SK-N-SH (cell line): ENCODE measurements at regions not wholly inside any gene's neighbourhood (a gene's known extent, or its start where the extent isn't known, plus 50 kb on each side); places are given as distances from the start of the nearest gene placed in this dataset.

Experiments used
- CTCF ChIA-PET: fragments of 300-600, 350-600 bp; formaldehyde crosslinking; extraction: SDS; loops from one replicate; lab custom pipeline; 2021; lab: Yijun Ruan, JAX
- POLR2A ChIA-PET: fragments of 350-600 bp; sonication (Branson Sonifier 250); formaldehyde crosslinking; extraction: SDS; loops from one replicate; lab custom pipeline; 2020; ENCODE audit warnings: antibody characterized with exemption, inconsistent platforms; lab: Yijun Ruan, JAX
- DNase-seq: peaks from one replicate; pipeline ENCODE4 v3.0.0; 2012
- H2AFZ ChIP-seq: fragments of 200-600 bp; sonication (generic); 2 replicates; pipeline ENCODE4 v1.8.1; 2016; ENCODE audit warnings: antibody characterized with exemption, mild to moderate bottlenecking, low read depth
- H3F3A ChIP-seq: fragments of 200-600 bp; sonication (generic); replicated peaks from 2 replicates; pipeline ENCODE3; 2016; ENCODE audit warnings: antibody characterized with exemption, mild to moderate bottlenecking; ENCODE audit not compliant: insufficient read depth
- H3K27ac ChIP-seq, 2 experiments: fragments of 200-500 bp in 1 of 2; fragments of 200-600 bp in 1 of 2; sonication (Bioruptor generic) in 1 of 2; sonication (generic), shearing (Covaris generic) in 1 of 2; 2 replicates each; pipeline versions ENCODE4 v1.5.1 to v1.6.1; 2014 to 2016; ENCODE audit warnings: low read depth in 2 of 2, inconsistent platforms in 1 of 2, low read length in 1 of 2, mild to moderate bottlenecking in 1 of 2, mixed read lengths in 1 of 2
- H3K27me3 ChIP-seq: fragments of 200-600 bp; sonication (generic), shearing (Covaris generic); 2 replicates; pipeline ENCODE4 v1.6.1; 2016; ENCODE audit warnings: mixed run types; ENCODE audit not compliant: insufficient read depth
- H3K36me3 ChIP-seq, 2 experiments: fragments of 200-500 bp in 1 of 2; fragments of 200-600 bp in 1 of 2; sonication (Bioruptor generic) in 1 of 2; sonication (generic) in 1 of 2; replicated peaks in 1 of 2; 2 replicates each; pipeline versions ENCODE3 to v1.5.1; 2014 to 2016; ENCODE audit warnings: low read length in 1 of 2, mild to moderate bottlenecking in 1 of 2; ENCODE audit not compliant: insufficient read depth in 2 of 2, control insufficient read depth in 1 of 2
- H3K4me1 ChIP-seq, 2 experiments: fragments of 200-500 bp in 1 of 2; fragments of 200-600 bp in 1 of 2; sonication (Bioruptor generic) in 1 of 2; sonication (generic), shearing (Covaris generic) in 1 of 2; 2 replicates each; pipeline versions ENCODE4 v1.5.1 to v1.6.1; 2014 to 2016; ENCODE audit warnings: low read depth in 1 of 2, low read length in 1 of 2, mixed run types in 1 of 2; ENCODE audit not compliant: insufficient read depth in 2 of 2, control insufficient read depth in 1 of 2
- H3K4me2 ChIP-seq: fragments of 200-600 bp; sonication (generic), shearing (Covaris generic); 2 replicates; pipeline ENCODE4 v1.6.1; 2017; ENCODE audit warnings: mixed run types
- H3K4me3 ChIP-seq, 2 experiments: fragments of 200-500 bp in 1 of 2; fragments of 200-600 bp in 1 of 2; sonication (Bioruptor generic) in 1 of 2; sonication (generic), shearing (Covaris generic) in 1 of 2; 2 replicates each; pipeline versions ENCODE4 v1.5.1 to v1.8.1; 2014 to 2016; ENCODE audit warnings: low read depth in 2 of 2, inconsistent platforms in 1 of 2, low read length in 1 of 2, mild to moderate bottlenecking in 1 of 2, mixed read lengths in 1 of 2, moderate library complexity in 1 of 2
- H3K79me2 ChIP-seq: fragments of 200-600 bp; sonication (generic); 2 replicates; pipeline ENCODE4 v1.8.1; 2017; ENCODE audit warnings: mild to moderate bottlenecking; ENCODE audit not compliant: insufficient read depth
- H3K9ac ChIP-seq: fragments of 200-600 bp; sonication (generic); 2 replicates; pipeline ENCODE4 v1.6.1; 2017; ENCODE audit warnings: mixed run types
- H3K9me2 ChIP-seq: fragments of 200-600 bp; sonication (generic); 2 replicates; pipeline ENCODE4 v1.6.1; 2017; ENCODE audit warnings: mixed run types
- H3K9me3 ChIP-seq: fragments of 200-600 bp; sonication (generic); 2 replicates; pipeline ENCODE4 v1.6.1; 2017; ENCODE audit warnings: mixed run types, mild to moderate bottlenecking, moderate library complexity
- H4K20me1 ChIP-seq: fragments of 200-600 bp; sonication (generic); 2 replicates; pipeline ENCODE4 v1.6.1; 2017; ENCODE audit warnings: mild to moderate bottlenecking, mixed run types; ENCODE audit not compliant: insufficient read depth
- CHD2 ChIP-seq: fragments of 150-350 bp; IDR thresholded peaks from 2 replicates; pipeline ENCODE4 v1.6.1; 2018; ENCODE audit warnings: low read length; ENCODE audit not compliant: partially characterized antibody
- ELF1 ChIP-seq: IDR thresholded peaks from 2 replicates; pipeline ENCODE4 v1.4.0; 2012
- EP300 ChIP-seq, 2 experiments: IDR thresholded peaks; 2 replicates each; pipeline versions ENCODE4 v1.4.0 to v1.6.1; 2012; ENCODE audit warnings: borderline replicate concordance in 1 of 2, low read depth in 1 of 2, low read length in 1 of 2
- FOSL2 ChIP-seq: IDR thresholded peaks from 2 replicates; pipeline ENCODE4 v1.4.0; 2012; ENCODE audit warnings: low read depth, mild to moderate bottlenecking, moderate library complexity, borderline replicate concordance
- GABPA ChIP-seq: IDR thresholded peaks from 2 replicates; pipeline ENCODE4 v1.4.0; 2012; ENCODE audit warnings: low read depth, mild to moderate bottlenecking
- GATA2 ChIP-seq: sonication (generic); formaldehyde crosslinking; IDR thresholded peaks from 2 replicates; pipeline ENCODE4 v1.5.0; 2020; ENCODE audit warnings: mild to moderate bottlenecking, missing genetic modification reagents
- JUND ChIP-seq: IDR thresholded peaks from 2 replicates; pipeline ENCODE4 v1.4.0; 2012
- MEF2A ChIP-seq: IDR thresholded peaks from 2 replicates; pipeline ENCODE4 v1.4.0; 2012; ENCODE audit warnings: low read depth, borderline replicate concordance
- NFIC ChIP-seq: IDR thresholded peaks from 2 replicates; pipeline ENCODE4 v1.4.0; 2012; ENCODE audit warnings: borderline replicate concordance
- PBX3 ChIP-seq: IDR thresholded peaks from 2 replicates; pipeline ENCODE4; 2012
- RFX5 ChIP-seq: IDR thresholded peaks from 2 replicates; pipeline ENCODE4 v1.6.1; 2012; ENCODE audit warnings: mild to moderate bottlenecking, improper control_type of control experiment, low read length
- SIN3A ChIP-seq: IDR thresholded peaks from 2 replicates; pipeline ENCODE4 v1.6.1; 2012; ENCODE audit warnings: low read depth, mild to moderate bottlenecking, low read length, moderate library complexity, borderline replicate concordance
- TCF12 ChIP-seq: IDR thresholded peaks from 2 replicates; pipeline ENCODE4 v1.4.0; 2012
- TEAD4 ChIP-seq: IDR thresholded peaks from 2 replicates; pipeline ENCODE4 v1.4.0; 2012; ENCODE audit warnings: mild to moderate bottlenecking, borderline replicate concordance; ENCODE audit not compliant: insufficient read depth
- YY1 ChIP-seq: IDR thresholded peaks from 2 replicates; pipeline ENCODE4 v1.4.0; 2012; ENCODE audit warnings: low read depth, mild to moderate bottlenecking
- WGBS: methylation state at CpG from one replicate; pipeline ENCODE4 v1.1.6; 2017; ENCODE audit warnings: low lambda C conversion rate; 5-methylcytosine and 5-hydroxymethylcytosine counted together
- TF ChIP-seq, protein P1 (sequence below): fragments of 150-350 bp; IDR thresholded peaks from 2 replicates; pipeline ENCODE4 v1.6.1; 2017; ENCODE audit warnings: antibody characterized with exemption, low read length, low read depth, borderline replicate concordance
- TF ChIP-seq, protein P2 (sequence below): fragments of 200-600 bp; sonication (generic); IDR thresholded peaks from 2 replicates; pipeline ENCODE4 v1.6.1; 2017; ENCODE audit warnings: antibody characterized with exemption, mild to moderate bottlenecking, moderate library complexity

- Histone ChIP-seq H2AFZ (no peak overlapping the region), H3K9me3 (no peaks in the 10 kb centered on the region), H3F3A (peaks cover 3% of the 10 kb centered on the region), H3K79me2 (no peaks in the 10 kb centered on the region), H3K36me3 (no peaks in the 10 kb centered on the region), H3K4me2 (no peak overlapping the region), H3K4me1 (no peaks in the 10 kb centered on the region), H3K9ac (no peak overlapping the region), H3K27ac (peak overlapping the region in 1 of 2 experiments; percentile 28; a peak in 2 of 4 replicates), H3K27me3 (no peaks in the 10 kb centered on the region), H4K20me1 (no peaks in the 10 kb centered on the region), H3K9me2 (no peaks in the 10 kb centered on the region), H3K4me3 (no peak overlapping the region)
- no peak for DNase-seq
- TF ChIP-seq CHD2 (no peak), TEAD4 (no peak)
- TF ChIP-seq, protein P1, sequence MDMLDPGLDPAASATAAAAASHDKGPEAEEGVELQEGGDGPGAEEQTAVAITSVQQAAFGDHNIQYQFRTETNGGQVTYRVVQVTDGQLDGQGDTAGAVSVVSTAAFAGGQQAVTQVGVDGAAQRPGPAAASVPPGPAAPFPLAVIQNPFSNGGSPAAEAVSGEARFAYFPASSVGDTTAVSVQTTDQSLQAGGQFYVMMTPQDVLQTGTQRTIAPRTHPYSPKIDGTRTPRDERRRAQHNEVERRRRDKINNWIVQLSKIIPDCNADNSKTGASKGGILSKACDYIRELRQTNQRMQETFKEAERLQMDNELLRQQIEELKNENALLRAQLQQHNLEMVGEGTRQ: no peak
- POLR2A ChIA-PET: no interaction called here
- 55% methylated on average over 2 of the region's 2 CpGs for WGBS
- CTCF ChIA-PET: interaction anchor here (1.2 to 1.9 kb wide), 2 partner anchors 10 to 276 kb away, joined by 3 to 7 read pairs; no protein-coding TSS in a partner anchor
Observed at GRCh38 chr6:126111327-126111726, 125.0 kb downstream of the TRMT11 start.

- no peaks in the 10 kb centered on the region for H3K4me1 ChIP-seq
- H3K9me2 ChIP-seq: no peaks in the 10 kb centered on the region
- peaks cover 3% of the 10 kb centered on the region for H3F3A ChIP-seq
- H3K36me3 ChIP-seq: no peaks in the 10 kb centered on the region
- CTCF ChIA-PET: interaction anchor here (0.7 to 1.9 kb wide), 3 partner anchors 9 to 275 kb away, joined by 3 to 7 read pairs (median 3); no protein-coding TSS in a partner anchor
- H3K27ac ChIP-seq: peak overlapping the region in 1 of 2 experiments; percentile 28; a peak in 2 of 4 replicates
- no peak for DNase-seq
- H3K4me2 ChIP-seq: no peak overlapping the region
- no peak overlapping the region for H2AFZ ChIP-seq
- H3K9ac ChIP-seq: no peak overlapping the region
- POLR2A ChIA-PET: no interaction called here
- TF ChIP-seq ELF1: no peak
- peak; percentile 39 for TF ChIP-seq JUND
- TF ChIP-seq GATA2 (CRISPR knock-in tag): no peak
- no peak for TF ChIP-seq MEF2A
- peak; percentile 80 for TF ChIP-seq PBX3
- TF ChIP-seq RFX5: no peak
- TF ChIP-seq YY1: no peak
- 0 out of 2 replicates have a peak, but pooled peaks have one; percentile 11 for TF ChIP-seq FOSL2
- peak; percentile 82 for TF ChIP-seq TCF12
- no peak for TF ChIP-seq GABPA
- peak; percentile 30 to 48; a peak in 2 of 4 replicates for TF ChIP-seq EP300 (IDR thresholded peaks at IDR 0.05; ENCODE audit: borderline replicate concordance in 1 of 2, low read depth in 1 of 2, low read length in 1 of 2)
- TF ChIP-seq, protein P2, sequence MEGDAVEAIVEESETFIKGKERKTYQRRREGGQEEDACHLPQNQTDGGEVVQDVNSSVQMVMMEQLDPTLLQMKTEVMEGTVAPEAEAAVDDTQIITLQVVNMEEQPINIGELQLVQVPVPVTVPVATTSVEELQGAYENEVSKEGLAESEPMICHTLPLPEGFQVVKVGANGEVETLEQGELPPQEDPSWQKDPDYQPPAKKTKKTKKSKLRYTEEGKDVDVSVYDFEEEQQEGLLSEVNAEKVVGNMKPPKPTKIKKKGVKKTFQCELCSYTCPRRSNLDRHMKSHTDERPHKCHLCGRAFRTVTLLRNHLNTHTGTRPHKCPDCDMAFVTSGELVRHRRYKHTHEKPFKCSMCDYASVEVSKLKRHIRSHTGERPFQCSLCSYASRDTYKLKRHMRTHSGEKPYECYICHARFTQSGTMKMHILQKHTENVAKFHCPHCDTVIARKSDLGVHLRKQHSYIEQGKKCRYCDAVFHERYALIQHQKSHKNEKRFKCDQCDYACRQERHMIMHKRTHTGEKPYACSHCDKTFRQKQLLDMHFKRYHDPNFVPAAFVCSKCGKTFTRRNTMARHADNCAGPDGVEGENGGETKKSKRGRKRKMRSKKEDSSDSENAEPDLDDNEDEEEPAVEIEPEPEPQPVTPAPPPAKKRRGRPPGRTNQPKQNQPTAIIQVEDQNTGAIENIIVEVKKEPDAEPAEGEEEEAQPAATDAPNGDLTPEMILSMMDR: no peak
- TF ChIP-seq SIN3A: no peak
- TF ChIP-seq NFIC: peak; percentile 58
- H4K20me1 ChIP-seq: no peaks in the 10 kb centered on the region
- H3K9me3 ChIP-seq: no peaks in the 10 kb centered on the region
- H3K79me2 ChIP-seq: no peaks in the 10 kb centered on the region
- no peak overlapping the region for H3K4me3 ChIP-seq
- H3K27me3 ChIP-seq: no peaks in the 10 kb centered on the region
- 59% methylated on average over 2 of the region's 2 CpGs for WGBS
Observed at GRCh38 chr6:126112171-126112632, 125.9 kb downstream of the TRMT11 start.
